Body of pancreas (tissue), 4 donors: ENCODE measurements at regions not wholly inside any gene's neighbourhood (a gene's known extent, or its start where the extent isn't known, plus 50 kb on each side); places are given as distances from the start of the nearest gene placed in this dataset.

Experiments
- CTCF ChIP-seq, 7 experiments: fragments of 450-650 bp in 4 of 7; fragments of 200-600 bp in 3 of 7; sonication (generic) in 3 of 7; IDR thresholded peaks; one replicate each; pipeline ENCODE4 v1.5.1; 2016 to 2019; ENCODE audit warnings: antibody characterized with exemption in 7 of 7
- POLR2A ChIP-seq, 3 donors: fragments of 450-650 bp; IDR thresholded peaks; one replicate each; pipeline ENCODE4 v1.6.1; 2016; ENCODE audit warnings: antibody characterized with exemption in 3 of 3, mild to moderate bottlenecking in 2 of 3

GRCh38 chr1:213782941-213783672, 204.7 kb upstream of the PROX1 start:
- TF ChIP-seq CTCF (IDR thresholded peaks at IDR 0.05) (no peak), POLR2A (IDR thresholded peaks at IDR 0.05) (no peak)
